SK-N-SH (cell line): ENCODE measurements at regions not wholly inside any gene's neighbourhood (a gene's known extent, or its start where the extent isn't known, plus 50 kb on each side); places are given as distances from the start of the nearest gene placed in this dataset.

Source experiments
- CTCF ChIA-PET: fragments of 300-600, 350-600 bp; formaldehyde crosslinking; extraction: SDS; loops from one replicate; lab custom pipeline; 2021; lab: Yijun Ruan, JAX
- POLR2A ChIA-PET: fragments of 350-600 bp; sonication (Branson Sonifier 250); formaldehyde crosslinking; extraction: SDS; loops from one replicate; lab custom pipeline; 2020; ENCODE audit warnings: antibody characterized with exemption, inconsistent platforms; lab: Yijun Ruan, JAX
- DNase-seq: peaks from one replicate; pipeline ENCODE4 v3.0.0; 2012
- H2AFZ ChIP-seq: fragments of 200-600 bp; sonication (generic); 2 replicates; pipeline ENCODE4 v1.8.1; 2016; ENCODE audit warnings: antibody characterized with exemption, mild to moderate bottlenecking, low read depth
- H3F3A ChIP-seq: fragments of 200-600 bp; sonication (generic); replicated peaks from 2 replicates; pipeline ENCODE3; 2016; ENCODE audit warnings: antibody characterized with exemption, mild to moderate bottlenecking; ENCODE audit not compliant: insufficient read depth
- H3K27ac ChIP-seq, 2 experiments: fragments of 200-500 bp in 1 of 2; fragments of 200-600 bp in 1 of 2; sonication (Bioruptor generic) in 1 of 2; sonication (generic), shearing (Covaris generic) in 1 of 2; 2 replicates each; pipeline versions ENCODE4 v1.5.1 to v1.6.1; 2014 to 2016; ENCODE audit warnings: low read depth in 2 of 2, inconsistent platforms in 1 of 2, low read length in 1 of 2, mild to moderate bottlenecking in 1 of 2, mixed read lengths in 1 of 2
- H3K27me3 ChIP-seq: fragments of 200-600 bp; sonication (generic), shearing (Covaris generic); 2 replicates; pipeline ENCODE4 v1.6.1; 2016; ENCODE audit warnings: mixed run types; ENCODE audit not compliant: insufficient read depth
- H3K36me3 ChIP-seq, 2 experiments: fragments of 200-500 bp in 1 of 2; fragments of 200-600 bp in 1 of 2; sonication (Bioruptor generic) in 1 of 2; sonication (generic) in 1 of 2; replicated peaks in 1 of 2; 2 replicates each; pipeline versions ENCODE3 to v1.5.1; 2014 to 2016; ENCODE audit warnings: low read length in 1 of 2, mild to moderate bottlenecking in 1 of 2; ENCODE audit not compliant: insufficient read depth in 2 of 2, control insufficient read depth in 1 of 2
- H3K4me1 ChIP-seq, 2 experiments: fragments of 200-500 bp in 1 of 2; fragments of 200-600 bp in 1 of 2; sonication (Bioruptor generic) in 1 of 2; sonication (generic), shearing (Covaris generic) in 1 of 2; 2 replicates each; pipeline versions ENCODE4 v1.5.1 to v1.6.1; 2014 to 2016; ENCODE audit warnings: low read depth in 1 of 2, low read length in 1 of 2, mixed run types in 1 of 2; ENCODE audit not compliant: insufficient read depth in 2 of 2, control insufficient read depth in 1 of 2
- H3K4me2 ChIP-seq: fragments of 200-600 bp; sonication (generic), shearing (Covaris generic); 2 replicates; pipeline ENCODE4 v1.6.1; 2017; ENCODE audit warnings: mixed run types
- H3K4me3 ChIP-seq, 2 experiments: fragments of 200-500 bp in 1 of 2; fragments of 200-600 bp in 1 of 2; sonication (Bioruptor generic) in 1 of 2; sonication (generic), shearing (Covaris generic) in 1 of 2; 2 replicates each; pipeline versions ENCODE4 v1.5.1 to v1.8.1; 2014 to 2016; ENCODE audit warnings: low read depth in 2 of 2, inconsistent platforms in 1 of 2, low read length in 1 of 2, mild to moderate bottlenecking in 1 of 2, mixed read lengths in 1 of 2, moderate library complexity in 1 of 2
- H3K79me2 ChIP-seq: fragments of 200-600 bp; sonication (generic); 2 replicates; pipeline ENCODE4 v1.8.1; 2017; ENCODE audit warnings: mild to moderate bottlenecking; ENCODE audit not compliant: insufficient read depth
- H3K9ac ChIP-seq: fragments of 200-600 bp; sonication (generic); 2 replicates; pipeline ENCODE4 v1.6.1; 2017; ENCODE audit warnings: mixed run types
- H3K9me2 ChIP-seq: fragments of 200-600 bp; sonication (generic); 2 replicates; pipeline ENCODE4 v1.6.1; 2017; ENCODE audit warnings: mixed run types
- H3K9me3 ChIP-seq: fragments of 200-600 bp; sonication (generic); 2 replicates; pipeline ENCODE4 v1.6.1; 2017; ENCODE audit warnings: mixed run types, mild to moderate bottlenecking, moderate library complexity
- H4K20me1 ChIP-seq: fragments of 200-600 bp; sonication (generic); 2 replicates; pipeline ENCODE4 v1.6.1; 2017; ENCODE audit warnings: mild to moderate bottlenecking, mixed run types; ENCODE audit not compliant: insufficient read depth
- CTCF ChIP-seq: fragments of 200-600 bp; sonication (generic); IDR thresholded peaks from 2 replicates; pipeline ENCODE4 v1.6.1; 2017; ENCODE audit warnings: antibody characterized with exemption, mild to moderate bottlenecking, moderate library complexity
- ELF1 ChIP-seq: IDR thresholded peaks from 2 replicates; pipeline ENCODE4 v1.4.0; 2012
- FOSL2 ChIP-seq: IDR thresholded peaks from 2 replicates; pipeline ENCODE4 v1.4.0; 2012; ENCODE audit warnings: low read depth, mild to moderate bottlenecking, moderate library complexity, borderline replicate concordance
- FOXJ3 ChIP-seq: sonication (generic); formaldehyde crosslinking; IDR thresholded peaks from 2 replicates; pipeline ENCODE4 v1.5.1; 2020; ENCODE audit warnings: mild to moderate bottlenecking, missing genetic modification reagents
- GABPA ChIP-seq: IDR thresholded peaks from 2 replicates; pipeline ENCODE4 v1.4.0; 2012; ENCODE audit warnings: low read depth, mild to moderate bottlenecking
- MAX ChIP-seq: IDR thresholded peaks from 2 replicates; pipeline ENCODE4 v1.4.0; 2012; ENCODE audit warnings: low read depth
- MEF2A ChIP-seq: IDR thresholded peaks from 2 replicates; pipeline ENCODE4 v1.4.0; 2012; ENCODE audit warnings: low read depth, borderline replicate concordance
- MXI1 ChIP-seq: IDR thresholded peaks from 2 replicates; pipeline ENCODE4 v1.6.1; 2012; ENCODE audit warnings: mild to moderate bottlenecking, low read depth, low read length, improper control_type of control experiment
- NFIC ChIP-seq: IDR thresholded peaks from 2 replicates; pipeline ENCODE4 v1.4.0; 2012; ENCODE audit warnings: borderline replicate concordance
- NRF1 ChIP-seq: IDR thresholded peaks from 2 replicates; pipeline ENCODE4 v1.6.1; 2012; ENCODE audit warnings: low read depth, mild to moderate bottlenecking, low read length
- PBX3 ChIP-seq: IDR thresholded peaks from 2 replicates; pipeline ENCODE4; 2012
- POLR2AphosphoS5 ChIP-seq: IDR thresholded peaks from 2 replicates; pipeline ENCODE4 v1.6.1; 2012; ENCODE audit warnings: low read depth, low read length
- RAD21 ChIP-seq: IDR thresholded peaks from 2 replicates; pipeline ENCODE4 v1.6.1; 2012; ENCODE audit warnings: mild to moderate bottlenecking, low read length
- RFX5 ChIP-seq: IDR thresholded peaks from 2 replicates; pipeline ENCODE4 v1.6.1; 2012; ENCODE audit warnings: mild to moderate bottlenecking, improper control_type of control experiment, low read length
- RXRA ChIP-seq: IDR thresholded peaks from 2 replicates; pipeline ENCODE4 v1.4.0; 2012; ENCODE audit warnings: low read depth, mild to moderate bottlenecking, borderline replicate concordance
- SMC3 ChIP-seq: IDR thresholded peaks from 2 replicates; pipeline ENCODE4 v1.6.1; 2012; ENCODE audit warnings: low read depth, low read length, improper control_type of control experiment
- TAF1 ChIP-seq: IDR thresholded peaks from 2 replicates; pipeline ENCODE4 v1.6.1; 2012; ENCODE audit warnings: low read depth, mild to moderate bottlenecking, low read length, moderate library complexity, borderline replicate concordance
- TCF12 ChIP-seq: IDR thresholded peaks from 2 replicates; pipeline ENCODE4 v1.4.0; 2012
- USF1 ChIP-seq: IDR thresholded peaks from 2 replicates; pipeline ENCODE4 v1.4.0; 2012; ENCODE audit warnings: low read depth, borderline replicate concordance
- YY1 ChIP-seq: IDR thresholded peaks from 2 replicates; pipeline ENCODE4 v1.4.0; 2012; ENCODE audit warnings: low read depth, mild to moderate bottlenecking
- ZBTB33 ChIP-seq: IDR thresholded peaks from 2 replicates; pipeline ENCODE4 v1.4.0; 2012; ENCODE audit warnings: low read depth, borderline replicate concordance
- WGBS: methylation state at CpG from one replicate; pipeline ENCODE4 v1.1.6; 2017; ENCODE audit warnings: low lambda C conversion rate; 5-methylcytosine and 5-hydroxymethylcytosine counted together

GRCh38 chr2:81283081-81283480 is 978.5 kb upstream of the LRRTM1 start:
- H3K4me1 ChIP-seq = no peaks in the 10 kb centered on the region
- no peak overlapping the region for H2AFZ ChIP-seq
- no peak overlapping the region for H3K27ac ChIP-seq
- no peak for DNase-seq
- no peaks in the 10 kb centered on the region for H3K36me3 ChIP-seq
- no peaks in the 10 kb centered on the region for H3K9me2 ChIP-seq
- ChIA-PET POLR2A (no interaction called here), CTCF (no interaction called here)
- H3K4me3 ChIP-seq = no peak overlapping the region
- no peaks in the 10 kb centered on the region for H3K79me2 ChIP-seq
- H4K20me1 ChIP-seq = no peaks in the 10 kb centered on the region
- no peak overlapping the region for H3K4me2 ChIP-seq
- no peaks in the 10 kb centered on the region for H3K9me3 ChIP-seq
- no peaks in the 10 kb centered on the region for H3F3A ChIP-seq
- H3K27me3 ChIP-seq = no peaks in the 10 kb centered on the region
- no peak overlapping the region for H3K9ac ChIP-seq
- WGBS = 3% methylated on average over 2 of the region's 2 CpGs
- TF ChIP-seq NRF1 (no peak), FOSL2 (no peak), MAX (no peak), SMC3 (no peak), TAF1 (no peak), RFX5 (no peak), GABPA (no peak), FOXJ3 (CRISPR knock-in tag) (no peak), YY1 (no peak), NFIC (no peak), CTCF (no peak), POLR2AphosphoS5 (no peak), RAD21 (no peak), ELF1 (no peak), MEF2A (no peak), ZBTB33 (no peak)

GRCh38 chr2:81282151-81282769 is 977.7 kb upstream of the LRRTM1 start:
- CTCF ChIA-PET = no interaction called here
- Histone ChIP-seq H3K4me1 (no peaks in the 10 kb centered on the region), H3K27me3 (no peaks in the 10 kb centered on the region), H3K9me3 (no peaks in the 10 kb centered on the region), H3K4me2 (no peak overlapping the region), H3K79me2 (no peaks in the 10 kb centered on the region), H3K4me3 (no peak overlapping the region), H3K9me2 (no peaks in the 10 kb centered on the region), H3K36me3 (no peaks in the 10 kb centered on the region), H4K20me1 (no peaks in the 10 kb centered on the region), H3F3A (no peaks in the 10 kb centered on the region), H3K27ac (no peak overlapping the region), H3K9ac (no peak overlapping the region), H2AFZ (no peak overlapping the region)
- TF ChIP-seq USF1 (no peak), POLR2AphosphoS5 (no peak), PBX3 (no peak), RAD21 (no peak), MXI1 (no peak), TCF12 (no peak), RXRA (no peak), MEF2A (no peak)
- DNase-seq = no peak
- POLR2A ChIA-PET = no interaction called here
- 2% methylated on average over 2 of the region's 2 CpGs for WGBS
